HG03066 (cell line): ENCODE measurements at regions not wholly inside any gene's neighbourhood (a gene's known extent, or its start where the extent isn't known, plus 50 kb on each side); places are given as distances from the start of the nearest gene placed in this dataset.
"Not testable (repeated sequence)": the region's sequence is repeated elsewhere in the genome, so short reads cannot be mapped to it uniquely, and the experiment has no call there.

ENCODE experiments used
- ATAC-seq: cut with Tn5 transposase; IDR thresholded peaks from one replicate; pipeline ENCODE4 v1.9.1; 2021; ENCODE audit warnings: low read depth; ENCODE audit not compliant: unreplicated experiment

DNA sequence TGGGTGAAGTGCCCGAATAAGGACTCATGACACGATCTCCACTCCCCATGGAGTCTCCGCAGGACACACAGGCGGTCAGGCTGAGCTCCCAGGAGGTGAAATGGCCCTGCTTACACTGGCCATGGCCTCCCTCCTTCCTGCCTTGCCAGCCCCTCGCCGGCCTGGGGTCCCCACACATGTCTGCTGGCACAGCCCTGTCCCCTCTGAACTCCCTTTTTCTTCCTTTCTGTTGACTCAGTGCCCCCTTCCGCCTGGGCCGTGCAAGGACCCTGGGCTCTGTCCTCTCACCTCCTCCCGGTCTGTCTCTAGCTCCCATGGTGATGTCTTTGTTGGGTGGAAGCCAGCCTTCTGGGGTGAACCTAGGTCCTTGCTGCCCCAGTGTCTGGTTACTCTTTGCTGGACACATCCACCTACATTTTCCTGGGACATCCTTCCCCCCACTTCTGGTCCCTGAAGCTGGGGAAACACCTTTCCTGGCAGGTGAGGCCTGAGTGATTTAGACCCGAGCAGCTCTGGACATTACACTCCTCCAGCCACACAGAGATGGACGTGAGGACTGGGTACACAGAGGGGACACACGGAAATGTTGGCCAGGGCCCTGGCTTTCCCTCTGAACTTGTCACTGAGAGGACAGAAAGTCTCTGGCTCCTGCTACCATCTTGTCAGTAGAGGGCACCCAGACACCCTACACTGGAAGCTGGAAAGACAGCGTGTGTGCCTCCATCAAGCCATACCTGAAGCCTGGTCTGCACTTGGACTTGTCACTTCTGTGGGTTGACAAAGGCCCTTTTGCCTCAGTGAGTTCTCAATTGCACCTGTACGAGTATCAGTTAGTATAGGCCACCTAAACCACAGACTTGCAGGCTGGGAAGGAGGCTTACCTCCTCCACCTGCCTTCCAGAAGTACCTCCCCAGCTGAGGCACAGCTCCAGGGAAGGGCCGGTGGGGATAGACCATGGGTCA, 864.3 kb downstream of the TBC1D22A start:
- no peak for ATAC-seq

DNA sequence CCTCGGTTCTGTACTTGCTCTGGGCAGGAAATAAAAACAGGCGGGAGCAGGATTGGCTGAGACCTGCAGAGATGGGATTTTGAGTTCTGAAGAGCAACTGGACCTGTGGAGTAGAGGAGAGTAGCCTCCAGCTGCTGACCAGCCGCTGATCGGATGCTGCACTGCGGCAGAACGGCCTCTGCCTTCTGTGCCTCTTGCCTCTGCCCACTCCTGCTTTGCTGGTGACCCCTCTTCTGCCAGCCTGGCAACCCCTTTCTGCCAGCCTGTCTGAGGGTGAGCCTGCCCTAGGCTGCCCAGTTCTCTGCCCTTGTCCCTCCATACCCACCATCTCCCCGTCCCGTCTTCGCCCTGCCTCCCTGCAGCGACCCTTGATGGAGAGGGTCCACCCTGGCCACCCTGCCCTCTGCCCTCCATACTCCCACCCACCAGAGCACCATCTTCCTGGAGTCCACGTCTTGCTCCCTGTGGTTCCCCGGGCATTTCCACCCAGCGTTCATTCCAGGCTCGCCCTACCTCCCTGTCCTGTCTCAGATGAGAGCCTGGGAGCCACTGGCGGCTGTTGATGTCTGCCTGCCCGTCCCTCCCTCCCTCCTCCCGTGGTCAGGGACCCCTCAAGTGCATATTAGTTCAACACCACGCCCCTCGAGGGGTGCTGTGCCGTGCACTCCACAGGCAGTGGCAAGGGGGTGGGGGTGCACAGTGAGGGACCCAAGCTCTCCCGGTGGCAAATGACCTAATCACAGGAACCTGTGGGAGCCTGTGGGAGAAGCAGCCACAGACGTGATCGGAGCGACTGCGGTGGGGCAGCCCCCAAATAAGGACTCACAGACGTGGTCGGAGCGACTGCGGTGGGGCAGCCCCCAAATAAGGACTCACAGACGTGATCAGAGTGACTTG, 863.3 kb downstream of the TBC1D22A start:
- ATAC-seq, result no peak

DNA sequence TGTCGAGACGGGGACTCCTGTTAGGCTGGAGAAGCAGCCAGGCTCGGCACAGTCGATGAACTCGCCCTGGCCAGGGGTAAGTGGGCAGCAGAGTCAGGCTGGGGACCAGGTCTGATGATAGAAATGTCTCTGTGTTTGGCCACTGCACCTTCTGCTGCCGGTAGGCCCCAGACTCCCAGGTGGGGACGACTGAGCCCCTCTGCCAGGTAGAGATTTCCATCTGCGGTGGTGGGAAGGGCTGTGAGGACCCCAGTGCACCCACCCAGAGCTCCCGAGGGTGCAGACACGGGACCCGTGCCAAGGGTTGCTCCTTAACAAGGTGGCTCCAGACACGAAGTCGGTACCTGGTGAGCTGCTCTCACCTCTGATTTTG, 862.5 kb downstream of the TBC1D22A start:
- no peak for ATAC-seq

DNA sequence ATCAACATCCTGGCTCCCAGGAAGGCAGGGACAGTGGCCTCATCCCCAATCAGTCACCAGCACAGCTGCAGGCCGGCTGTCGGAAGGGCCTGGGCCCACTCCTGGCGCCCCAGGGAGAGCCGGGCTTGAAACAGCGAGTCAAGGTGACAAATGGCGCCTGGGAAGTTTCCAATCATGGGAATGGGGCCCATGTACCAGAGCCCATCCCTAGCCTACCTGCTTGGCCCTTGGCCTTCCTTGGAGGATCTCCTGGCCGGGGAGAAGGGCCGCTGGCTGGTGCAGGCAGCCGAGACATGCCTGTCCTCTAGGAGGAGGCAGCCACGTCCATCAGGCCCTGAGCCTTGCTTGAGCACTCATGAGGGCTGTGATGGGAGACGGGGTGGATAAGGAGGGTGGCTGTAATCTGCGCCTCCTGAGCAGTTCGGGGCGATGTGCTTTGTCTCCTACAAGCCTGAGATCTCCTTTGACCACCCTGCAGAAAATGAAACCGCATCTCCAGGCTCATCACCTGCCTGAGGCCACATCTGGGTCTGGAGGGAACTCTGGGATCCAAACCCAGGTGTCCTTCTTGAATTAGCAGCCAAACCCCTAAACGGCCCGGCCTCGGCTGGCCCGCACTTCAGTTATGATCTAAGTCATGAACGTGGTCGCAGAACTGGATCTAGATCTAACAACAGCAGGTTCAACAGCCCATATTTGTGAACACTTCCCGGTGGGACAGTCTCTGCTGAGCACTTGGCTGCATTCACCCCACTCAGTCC, 862.0 kb downstream of the TBC1D22A start:
- ATAC-seq, result no peak

GRCh38 chr22:47623763-47624148, 861.3 kb downstream of the TBC1D22A start:
- ATAC-seq, result no peak

GRCh38 chr22:47623066-47623762, 860.8 kb downstream of the TBC1D22A start:
- ATAC-seq, result no peak

DNA sequence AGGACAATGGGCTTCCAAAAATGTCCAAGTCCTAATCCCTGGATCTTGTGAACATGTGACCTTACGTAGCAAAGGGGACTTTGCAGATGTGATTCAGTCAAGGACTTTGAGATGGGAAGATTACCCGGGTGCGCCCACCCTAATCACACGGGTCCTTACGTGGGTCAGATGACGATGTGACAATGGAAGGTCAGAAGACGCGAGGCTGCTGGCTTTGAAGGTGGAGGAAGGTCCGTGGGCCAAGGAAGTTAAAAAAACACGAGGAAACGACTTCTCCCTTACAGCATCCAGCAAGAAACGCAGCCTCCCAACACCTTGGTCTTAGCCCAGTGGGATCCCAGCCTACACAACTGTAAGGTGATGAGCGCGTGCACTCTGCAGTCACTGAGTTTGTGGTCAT, 860.1 kb downstream of the TBC1D22A start:
- ATAC-seq, result no peak

- no peak for ATAC-seq
These were observed 858.8 kb downstream of the TBC1D22A start for GRCh38 chr22:47621253-47621652.

- no peak for ATAC-seq
These were observed 857.9 kb downstream of the TBC1D22A start for GRCh38 chr22:47620391-47620790.

DNA sequence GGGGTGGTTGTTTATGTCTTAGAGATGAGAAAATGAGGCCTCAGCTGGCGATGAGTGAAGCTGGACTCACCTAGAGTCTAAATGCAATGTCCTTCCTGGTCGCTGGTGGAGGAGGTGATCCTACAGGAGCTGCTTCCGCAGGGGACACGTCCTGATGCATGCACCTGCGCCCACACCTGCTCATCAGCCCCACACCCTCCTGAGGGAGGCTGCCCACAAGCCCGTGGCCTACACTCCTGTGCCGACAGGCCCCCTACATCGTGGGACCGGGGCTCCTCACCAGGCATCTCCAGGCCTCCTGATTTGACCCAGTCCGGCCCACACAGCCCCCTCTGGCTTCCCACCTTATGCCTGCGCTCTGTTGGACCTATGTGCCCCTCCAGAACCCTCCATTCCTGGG, 857.2 kb downstream of the TBC1D22A start:
- no peak for ATAC-seq

DNA sequence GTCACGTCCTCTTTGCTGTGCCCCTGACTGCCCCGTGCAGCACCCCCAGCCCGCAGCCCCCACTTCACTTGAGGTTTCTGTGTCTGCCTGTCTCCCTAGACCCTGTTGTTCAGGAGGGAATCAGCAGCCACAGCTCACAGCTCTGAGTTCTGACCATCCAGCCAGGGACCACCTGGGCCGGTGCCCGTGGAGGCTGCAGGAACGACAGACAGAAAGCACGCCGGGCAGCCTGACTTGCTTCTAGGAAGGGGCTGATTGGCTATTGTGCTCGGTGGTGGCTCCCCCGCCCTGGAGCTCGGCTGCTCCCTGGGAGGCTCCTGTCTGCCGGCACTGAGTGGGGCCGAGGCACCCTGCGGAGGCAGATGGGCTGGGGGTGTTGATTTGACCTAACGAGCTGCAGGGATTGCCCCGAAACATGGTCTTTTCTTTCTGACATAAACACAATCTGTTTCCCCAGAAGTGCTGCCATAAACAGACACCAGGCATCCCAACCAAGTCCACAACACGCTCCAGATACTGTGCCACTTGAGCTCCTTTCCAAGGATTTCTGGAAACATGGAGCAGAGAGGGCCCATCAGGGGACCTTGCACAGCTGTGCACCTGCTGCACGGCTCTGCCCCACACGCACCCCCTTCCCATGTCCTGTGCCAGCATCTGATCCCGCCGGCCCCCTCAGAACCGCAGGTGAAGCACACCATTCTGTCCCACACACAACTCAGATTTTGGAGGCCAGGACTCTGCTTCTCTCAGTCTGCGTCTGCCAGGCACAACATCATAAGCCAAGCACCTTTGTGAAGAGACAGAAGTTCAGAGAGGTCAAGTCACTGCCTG, 855.9 kb downstream of the TBC1D22A start:
- ATAC-seq, result no peak

GRCh38 chr22:47617186-47617585, 854.7 kb downstream of the TBC1D22A start:
- ATAC-seq, result no peak

- no peak for ATAC-seq
These were observed 854.1 kb downstream of the TBC1D22A start for GRCh38 chr22:47616396-47617020.

GRCh38 chr22:47615051-47615450, 852.6 kb downstream of the TBC1D22A start:
- no peak for ATAC-seq

- ATAC-seq, result no peak
These were observed 851.3 kb downstream of the TBC1D22A start for GRCh38 chr22:47613606-47614350.

- ATAC-seq, result not testable (repeated sequence)
These were observed 850.7 kb downstream of the TBC1D22A start for GRCh38 chr22:47613181-47613580.

DNA sequence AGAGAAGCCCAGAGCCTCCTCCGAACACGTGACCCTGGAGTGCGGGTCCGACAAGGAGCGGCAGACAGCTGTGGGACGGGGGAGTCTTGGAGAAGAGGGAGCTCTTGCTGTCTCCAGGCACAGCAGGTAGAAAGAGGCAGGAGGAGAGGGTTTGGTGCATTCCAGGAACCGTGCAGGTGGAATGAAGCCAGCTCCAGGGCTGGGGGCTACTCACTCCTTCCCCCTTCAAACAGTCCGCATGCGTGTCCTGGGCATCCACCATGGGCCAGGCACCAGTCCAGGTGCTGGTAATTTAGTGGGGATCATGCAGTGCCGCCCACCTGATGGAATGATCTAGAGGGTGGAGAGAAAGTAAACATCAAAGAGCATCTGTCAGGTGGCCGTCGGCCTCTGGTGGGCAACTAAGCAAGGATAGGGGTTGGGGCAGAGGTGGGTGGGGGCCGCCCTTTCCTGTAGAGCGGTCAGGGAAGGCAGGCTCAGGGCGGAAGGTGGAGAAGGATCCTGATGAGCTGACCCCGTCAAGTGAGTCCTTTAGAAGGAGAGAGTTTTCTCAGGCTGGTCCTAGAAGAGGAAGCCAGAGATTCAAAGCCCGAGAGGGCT, 850.0 kb downstream of the TBC1D22A start:
- no peak for ATAC-seq

DNA sequence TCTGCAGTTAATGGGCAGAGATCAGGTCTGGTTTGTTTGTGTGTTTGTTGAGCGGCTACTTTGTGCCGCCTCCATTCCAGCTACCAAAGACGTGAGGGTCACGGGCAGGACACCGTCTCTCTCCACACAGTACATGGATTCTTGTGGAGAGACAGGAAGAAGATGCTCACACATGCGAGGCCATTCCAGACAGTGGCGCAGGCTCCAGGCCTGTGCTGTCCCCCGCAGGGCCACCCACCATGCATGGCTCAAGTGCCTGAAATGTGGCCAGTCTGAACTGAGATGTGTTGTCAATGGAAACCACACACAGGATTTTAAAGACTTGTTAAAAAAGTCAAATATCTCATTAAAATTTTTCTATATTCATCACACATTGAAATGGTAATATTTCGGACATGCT, 848.3 kb downstream of the TBC1D22A start:
- ATAC-seq, result no peak
